Panc1 (cell line): ENCODE measurements at regions not wholly inside any gene's neighbourhood (a gene's known extent, or its start where the extent isn't known, plus 50 kb on each side); places are given as distances from the start of the nearest gene placed in this dataset.
"Not testable (repeated sequence)": the region's sequence is repeated elsewhere in the genome, so short reads cannot be mapped to it uniquely, and the experiment has no call there.

ENCODE experiments used
- ATAC-seq: fragments of 200-7000 bp; cut with Tn5 transposase; 2 replicates; pipeline ENCODE4 v1.9.1; 2020; ENCODE audit warnings: mild to moderate bottlenecking, moderate library complexity
- BruUV-seq: library from RNA; stranded (reverse); fragments of 400-500 nt; replicated peaks from 2 replicates; lab custom pipeline; 2021; lab: Mats Ljungman, UMichigan
- CTCF ChIA-PET: fragments of 300-600 bp; sonication (Branson Sonifier 250); formaldehyde crosslinking; loops from one replicate; lab custom pipeline; 2022; ENCODE audit warnings: antibody characterized with exemption; lab: Charles Lee
- POLR2A ChIA-PET: fragments of 300-600 bp; sonication (Branson Sonifier 250); formaldehyde crosslinking; loops from one replicate; lab custom pipeline; 2022; ENCODE audit warnings: antibody characterized with exemption; lab: Charles Lee
- DNase-seq: peaks from one replicate; pipeline ENCODE4 v3.0.0-alpha.2; 2010; ENCODE audit warnings: low read depth, low spot score
- H3K27ac ChIP-seq: 2 replicates; pipeline ENCODE4 v1.5.1; 2011; ENCODE audit warnings: mild to moderate bottlenecking, low read length, inconsistent platforms
- H3K27me3 ChIP-seq: fragments of 200-500 bp; sonication (Bioruptor generic); 2 replicates; pipeline ENCODE4 v1.6.0; 2014; ENCODE audit warnings: low read length, inconsistent platforms; ENCODE audit not compliant: control insufficient read depth, insufficient read depth
- H3K36me3 ChIP-seq: fragments of 200-500 bp; sonication (Bioruptor generic); 2 replicates; pipeline ENCODE4 v1.5.1; 2014; ENCODE audit warnings: inconsistent platforms, mild to moderate bottlenecking, low read length, moderate library complexity; ENCODE audit not compliant: control insufficient read depth, insufficient read depth
- H3K4me1 ChIP-seq: 2 replicates; pipeline ENCODE4 v1.5.1; 2011; ENCODE audit warnings: inconsistent platforms, mild to moderate bottlenecking, low read length, moderate library complexity; ENCODE audit not compliant: control insufficient read depth, insufficient read depth
- H3K4me3 ChIP-seq, 2 experiments: 2 replicates each; pipeline ENCODE4 v1.5.1; 2011 to 2012; ENCODE audit warnings: low read depth in 2 of 2, low read length in 2 of 2, mild to moderate bottlenecking in 2 of 2, inconsistent platforms in 1 of 2, moderate library complexity in 1 of 2
- H3K9me3 ChIP-seq: fragments of 200-500 bp; sonication (Bioruptor generic); 2 replicates; pipeline ENCODE4 v1.5.1; 2014; ENCODE audit warnings: low read depth, mild to moderate bottlenecking, inconsistent platforms, low read length, moderate library complexity; ENCODE audit not compliant: control insufficient read depth, insufficient read depth
- POLR2AphosphoS5 ChIP-seq: IDR thresholded peaks from 2 replicates; pipeline ENCODE4 v1.6.1; 2012; ENCODE audit warnings: mild to moderate bottlenecking, low read depth, low read length, moderate library complexity
- SIN3A ChIP-seq: IDR thresholded peaks from 2 replicates; pipeline ENCODE4 v1.6.1; 2012; ENCODE audit warnings: low read depth, mild to moderate bottlenecking, low read length, moderate library complexity, borderline replicate concordance; ENCODE audit not compliant: insufficient read depth
- TCF7L2 ChIP-seq: IDR thresholded peaks from 2 replicates; pipeline ENCODE4 v1.6.1; 2011; ENCODE audit warnings: mild to moderate bottlenecking, low read depth, low read length, inconsistent platforms
- in situ Hi-C: cut with HindIII; loops from 2 replicates; pipeline ENCODE4 v1.10.0; 2016; ENCODE audit warnings: low sequenced_read_pairs, low pct_unique_long_range_greater_than_20kb
- intact Hi-C: fragments of 100-400 bp; cut with micrococcal nuclease; formaldehyde crosslinking; loops from one replicate; pipeline ENCODE4 v1.10.0; 2022; ENCODE audit not compliant: unreplicated experiment
- TF ChIP-seq, protein P1 (sequence below): fragments of 450-650 bp; IDR thresholded peaks from 2 replicates; pipeline ENCODE4 v1.5.1; 2017; ENCODE audit warnings: mild to moderate bottlenecking
- TF ChIP-seq, protein P2 (sequence below), 2 experiments: IDR thresholded peaks; 2 replicates each; pipeline ENCODE4 v1.6.1; 2011 to 2012; ENCODE audit warnings: low read depth in 2 of 2, control low read depth in 1 of 2, low read length in 1 of 2, mild to moderate bottlenecking in 1 of 2, moderate library complexity in 1 of 2; ENCODE audit not compliant: insufficient read depth in 1 of 2

DNA sequence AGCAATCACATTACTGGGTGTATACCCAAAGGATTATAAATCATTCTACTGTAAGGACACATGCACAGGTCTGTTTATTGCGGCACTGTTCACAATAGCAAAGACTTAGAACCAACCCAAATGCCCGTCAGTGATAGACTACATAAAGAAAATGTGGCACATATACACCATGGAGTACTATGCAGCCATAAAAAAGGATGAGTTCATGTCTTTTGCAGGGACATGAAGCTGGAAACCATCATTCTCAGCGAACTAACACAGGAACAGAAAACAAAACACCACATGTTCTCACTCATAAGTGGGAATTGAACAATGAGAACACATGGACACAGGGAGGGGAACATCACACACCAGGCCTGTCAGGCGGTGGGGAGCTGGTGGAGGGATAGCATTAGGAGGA lies 313.9 kb upstream of the NCKAP5 start:
- intact Hi-C loops = loop anchor here (10.0 kb wide), 1 partner anchor 533 kb away; no protein-coding TSS in a partner anchor
- H3K36me3 ChIP-seq, DNase-seq, H3K9me3 ChIP-seq, ATAC-seq, H3K27ac ChIP-seq, H3K4me3 ChIP-seq, CTCF ChIA-PET, BruUV-seq, POLR2A ChIA-PET, H3K27me3 ChIP-seq, H3K4me1 ChIP-seq, in situ Hi-C loops: not testable (repeated sequence)

DNA sequence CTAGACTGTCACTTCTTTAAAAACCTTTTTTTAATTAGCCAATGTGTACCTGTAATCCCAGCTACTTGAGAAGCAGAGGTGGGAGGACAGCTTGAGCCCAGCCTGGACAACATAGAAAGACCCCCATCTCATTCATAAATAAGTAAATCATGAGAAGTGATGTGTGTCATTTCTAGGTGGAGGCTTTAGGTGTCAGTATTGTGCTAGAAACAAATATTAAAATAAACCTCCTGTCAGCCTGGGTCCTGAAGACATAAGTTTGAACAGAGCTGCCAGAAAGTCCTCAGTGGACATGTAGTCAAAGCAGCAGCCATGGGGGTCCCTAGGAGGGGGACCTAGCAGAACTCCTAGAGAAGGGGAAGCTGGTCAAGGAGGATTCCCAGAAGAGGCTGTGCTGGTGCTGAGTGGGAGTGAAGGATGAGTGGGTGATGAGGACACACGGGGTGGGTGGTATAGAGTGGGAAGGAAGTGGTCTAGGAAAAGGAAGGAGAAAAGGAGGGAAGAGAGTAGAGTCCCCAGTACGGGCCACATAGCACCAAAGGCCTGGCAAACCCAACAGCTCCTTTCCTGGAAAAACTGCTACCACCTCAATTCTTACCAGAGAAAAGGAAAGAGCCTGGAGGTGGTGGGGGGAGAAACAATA lies 316.6 kb upstream of the NCKAP5 start:
- no peak overlapping the region for H3K4me3 ChIP-seq
- ATAC-seq (no peak), DNase-seq (no peak)
- no peak overlapping the region for H3K27ac ChIP-seq
- TF ChIP-seq POLR2AphosphoS5 = no peak
- TF ChIP-seq, protein P1, sequence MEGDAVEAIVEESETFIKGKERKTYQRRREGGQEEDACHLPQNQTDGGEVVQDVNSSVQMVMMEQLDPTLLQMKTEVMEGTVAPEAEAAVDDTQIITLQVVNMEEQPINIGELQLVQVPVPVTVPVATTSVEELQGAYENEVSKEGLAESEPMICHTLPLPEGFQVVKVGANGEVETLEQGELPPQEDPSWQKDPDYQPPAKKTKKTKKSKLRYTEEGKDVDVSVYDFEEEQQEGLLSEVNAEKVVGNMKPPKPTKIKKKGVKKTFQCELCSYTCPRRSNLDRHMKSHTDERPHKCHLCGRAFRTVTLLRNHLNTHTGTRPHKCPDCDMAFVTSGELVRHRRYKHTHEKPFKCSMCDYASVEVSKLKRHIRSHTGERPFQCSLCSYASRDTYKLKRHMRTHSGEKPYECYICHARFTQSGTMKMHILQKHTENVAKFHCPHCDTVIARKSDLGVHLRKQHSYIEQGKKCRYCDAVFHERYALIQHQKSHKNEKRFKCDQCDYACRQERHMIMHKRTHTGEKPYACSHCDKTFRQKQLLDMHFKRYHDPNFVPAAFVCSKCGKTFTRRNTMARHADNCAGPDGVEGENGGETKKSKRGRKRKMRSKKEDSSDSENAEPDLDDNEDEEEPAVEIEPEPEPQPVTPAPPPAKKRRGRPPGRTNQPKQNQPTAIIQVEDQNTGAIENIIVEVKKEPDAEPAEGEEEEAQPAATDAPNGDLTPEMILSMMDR = peak; percentile 41; the same call in 1 of the 2 replicates
- POLR2A ChIA-PET = no interaction called here
- no peaks in the 10 kb centered on the region for H3K36me3 ChIP-seq
- BruUV-seq = no TSS peak
- intact Hi-C loops = loop anchor here (5.0 to 10.0 kb wide), 2 partner anchors 322 to 530 kb away; no protein-coding TSS in a partner anchor
- no peaks in the 10 kb centered on the region for H3K9me3 ChIP-seq
- CTCF ChIA-PET = interaction anchor here (0.7 to 0.8 kb wide), 2 partner anchors 54 to 234 kb away, joined by 3 read pairs; no protein-coding TSS in a partner anchor
- H3K27me3 ChIP-seq = no peaks in the 10 kb centered on the region; the same call in 1 of the 2 replicates
- H3K4me1 ChIP-seq = no peaks in the 10 kb centered on the region
- in situ Hi-C loops = no loop called here

DNA sequence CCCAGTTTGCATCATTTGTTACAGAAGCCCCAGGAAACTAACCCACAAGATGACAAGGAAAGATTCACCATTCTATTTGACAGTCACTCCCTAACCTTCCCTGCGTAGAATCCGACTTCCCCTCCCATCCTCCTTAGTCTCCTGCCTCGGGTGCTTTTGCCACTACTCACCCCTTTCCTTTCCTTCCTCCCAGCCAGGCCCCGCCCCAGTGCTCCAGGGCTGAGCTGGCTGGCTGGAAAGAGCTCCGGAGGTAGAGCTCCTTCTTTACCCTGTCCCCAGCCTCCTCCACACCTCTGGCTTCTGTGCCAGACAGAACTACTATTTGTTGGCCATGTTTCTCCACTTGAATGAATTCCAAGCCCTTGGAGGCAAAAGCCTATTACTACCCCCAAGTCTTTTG lies 317.6 kb upstream of the NCKAP5 start:
- in situ Hi-C loops (no loop called here), intact Hi-C loops (loop anchor here (2.0 to 10.0 kb wide), 3 partner anchors 233 to 529 kb away; no protein-coding TSS in a partner anchor)
- TF ChIP-seq SIN3A (no peak), TCF7L2 (no peak), POLR2AphosphoS5 (no peak)
- TF ChIP-seq, protein P1 = no peak
- TF ChIP-seq, protein P2, sequence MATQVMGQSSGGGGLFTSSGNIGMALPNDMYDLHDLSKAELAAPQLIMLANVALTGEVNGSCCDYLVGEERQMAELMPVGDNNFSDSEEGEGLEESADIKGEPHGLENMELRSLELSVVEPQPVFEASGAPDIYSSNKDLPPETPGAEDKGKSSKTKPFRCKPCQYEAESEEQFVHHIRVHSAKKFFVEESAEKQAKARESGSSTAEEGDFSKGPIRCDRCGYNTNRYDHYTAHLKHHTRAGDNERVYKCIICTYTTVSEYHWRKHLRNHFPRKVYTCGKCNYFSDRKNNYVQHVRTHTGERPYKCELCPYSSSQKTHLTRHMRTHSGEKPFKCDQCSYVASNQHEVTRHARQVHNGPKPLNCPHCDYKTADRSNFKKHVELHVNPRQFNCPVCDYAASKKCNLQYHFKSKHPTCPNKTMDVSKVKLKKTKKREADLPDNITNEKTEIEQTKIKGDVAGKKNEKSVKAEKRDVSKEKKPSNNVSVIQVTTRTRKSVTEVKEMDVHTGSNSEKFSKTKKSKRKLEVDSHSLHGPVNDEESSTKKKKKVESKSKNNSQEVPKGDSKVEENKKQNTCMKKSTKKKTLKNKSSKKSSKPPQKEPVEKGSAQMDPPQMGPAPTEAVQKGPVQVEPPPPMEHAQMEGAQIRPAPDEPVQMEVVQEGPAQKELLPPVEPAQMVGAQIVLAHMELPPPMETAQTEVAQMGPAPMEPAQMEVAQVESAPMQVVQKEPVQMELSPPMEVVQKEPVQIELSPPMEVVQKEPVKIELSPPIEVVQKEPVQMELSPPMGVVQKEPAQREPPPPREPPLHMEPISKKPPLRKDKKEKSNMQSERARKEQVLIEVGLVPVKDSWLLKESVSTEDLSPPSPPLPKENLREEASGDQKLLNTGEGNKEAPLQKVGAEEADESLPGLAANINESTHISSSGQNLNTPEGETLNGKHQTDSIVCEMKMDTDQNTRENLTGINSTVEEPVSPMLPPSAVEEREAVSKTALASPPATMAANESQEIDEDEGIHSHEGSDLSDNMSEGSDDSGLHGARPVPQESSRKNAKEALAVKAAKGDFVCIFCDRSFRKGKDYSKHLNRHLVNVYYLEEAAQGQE (IDR thresholded peaks at IDR 0.05; ENCODE audit: insufficient read depth in 1 of 2, low read depth in 2 of 2, low read length in 1 of 2) = no peak
- Histone ChIP-seq H3K4me1 (no peaks in the 10 kb centered on the region), H3K4me3 (no peak overlapping the region), H3K27me3 (no peaks in the 10 kb centered on the region; the same call in 1 of the 2 replicates), H3K9me3 (no peaks in the 10 kb centered on the region), H3K36me3 (no peaks in the 10 kb centered on the region), H3K27ac (no peak overlapping the region)
- ChIA-PET POLR2A (no interaction called here), CTCF (no interaction called here)
- DNase-seq = no peak
- no peak for ATAC-seq
- no TSS peak for BruUV-seq
